Peyer's patch (tissue), 4 donors: ENCODE measurements at regions not wholly inside any gene's neighbourhood (a gene's known extent, or its start where the extent isn't known, plus 50 kb on each side); places are given as distances from the start of the nearest gene placed in this dataset.

Source experiments
- DNase-seq, 3 donors: peaks; one replicate each; pipeline ENCODE4 v3.0.0-alpha.2; 2017 to 2019
- H3K27ac ChIP-seq, 4 donors: fragments of 200-600 bp; sonication (generic); one replicate each; pipeline ENCODE4 v1.5.1; 2016 to 2019
- H3K27me3 ChIP-seq, 2 donors: fragments of 200-600 bp; sonication (generic); one replicate each; pipeline ENCODE4 v1.5.1; 2019
- H3K36me3 ChIP-seq, 3 donors: fragments of 200-600 bp; sonication (generic); one replicate each; pipeline ENCODE4 v1.5.1; 2016 to 2019
- H3K4me1 ChIP-seq, 4 donors: fragments of 200-600 bp; sonication (generic); one replicate each; pipeline ENCODE4 v1.5.1; 2016 to 2019
- H3K4me3 ChIP-seq, 4 donors: fragments of 200-600 bp; sonication (generic); 1 replicate in 3 of 4; 2 replicates in 1 of 4; pipeline ENCODE4 v1.5.1; 2016 to 2019; ENCODE audit warnings: mild to moderate bottlenecking in 1 of 4
- H3K9me3 ChIP-seq, 4 donors: fragments of 200-600 bp; sonication (generic); one replicate each; pipeline ENCODE4 v1.5.1; 2016 to 2019; ENCODE audit warnings: mild to moderate bottlenecking in 1 of 4
- POLR2A ChIP-seq, 2 donors: fragments of 450-650 bp; IDR thresholded peaks; one replicate each; pipeline ENCODE4 v1.5.1; 2017; ENCODE audit warnings: antibody characterized with exemption in 2 of 2, mild to moderate bottlenecking in 2 of 2, moderate library complexity in 2 of 2
- TF ChIP-seq, protein P1 (sequence below), 6 experiments: fragments of 450-650 bp in 4 of 6; fragments of 200-600 bp in 2 of 6; sonication (generic) in 1 of 6; IDR thresholded peaks; one replicate each; pipeline ENCODE4 v1.5.1; 2017 to 2019; ENCODE audit warnings: antibody characterized with exemption in 6 of 6, mild to moderate bottlenecking in 3 of 6, moderate library complexity in 1 of 6

DNA sequence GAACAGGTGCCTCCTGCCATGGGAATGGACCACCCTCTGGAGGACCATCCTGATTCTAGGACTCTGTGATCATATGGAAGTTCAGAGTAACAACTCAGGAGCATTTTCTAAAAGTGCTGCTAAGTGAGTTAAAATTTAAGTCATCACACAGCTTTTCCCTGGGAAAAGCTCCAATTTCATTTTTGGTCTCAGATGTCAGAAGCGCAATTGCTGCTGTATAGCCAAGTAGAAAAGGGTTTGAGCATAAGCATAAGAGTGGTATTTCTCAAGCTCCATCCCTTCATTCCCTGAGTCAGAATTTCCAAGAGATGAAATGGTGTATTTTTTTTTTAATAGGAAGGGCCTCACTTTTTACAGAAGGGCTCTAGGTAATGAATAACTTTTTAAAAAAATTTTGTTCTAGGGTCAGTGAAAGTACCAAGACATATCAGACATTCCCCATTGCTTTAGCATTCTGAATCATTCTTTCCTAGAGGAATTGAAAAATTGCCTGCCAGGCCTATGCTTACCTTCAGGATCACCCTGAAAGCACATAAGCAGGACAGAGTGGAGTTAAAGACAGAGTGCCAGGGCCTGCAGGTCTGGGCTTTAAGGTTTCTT, 564.5 kb upstream of the ISX start:
- Histone ChIP-seq H3K9me3 (no peaks in the 10 kb centered on the region), H3K4me3 (no peak overlapping the region), H3K27me3 (no peaks in the 10 kb centered on the region), H3K27ac (no peak overlapping the region), H3K36me3 (no peaks in the 10 kb centered on the region), H3K4me1 (no peaks in the 10 kb centered on the region)
- no peak for DNase-seq
- TF ChIP-seq, protein P1, sequence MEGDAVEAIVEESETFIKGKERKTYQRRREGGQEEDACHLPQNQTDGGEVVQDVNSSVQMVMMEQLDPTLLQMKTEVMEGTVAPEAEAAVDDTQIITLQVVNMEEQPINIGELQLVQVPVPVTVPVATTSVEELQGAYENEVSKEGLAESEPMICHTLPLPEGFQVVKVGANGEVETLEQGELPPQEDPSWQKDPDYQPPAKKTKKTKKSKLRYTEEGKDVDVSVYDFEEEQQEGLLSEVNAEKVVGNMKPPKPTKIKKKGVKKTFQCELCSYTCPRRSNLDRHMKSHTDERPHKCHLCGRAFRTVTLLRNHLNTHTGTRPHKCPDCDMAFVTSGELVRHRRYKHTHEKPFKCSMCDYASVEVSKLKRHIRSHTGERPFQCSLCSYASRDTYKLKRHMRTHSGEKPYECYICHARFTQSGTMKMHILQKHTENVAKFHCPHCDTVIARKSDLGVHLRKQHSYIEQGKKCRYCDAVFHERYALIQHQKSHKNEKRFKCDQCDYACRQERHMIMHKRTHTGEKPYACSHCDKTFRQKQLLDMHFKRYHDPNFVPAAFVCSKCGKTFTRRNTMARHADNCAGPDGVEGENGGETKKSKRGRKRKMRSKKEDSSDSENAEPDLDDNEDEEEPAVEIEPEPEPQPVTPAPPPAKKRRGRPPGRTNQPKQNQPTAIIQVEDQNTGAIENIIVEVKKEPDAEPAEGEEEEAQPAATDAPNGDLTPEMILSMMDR (IDR thresholded peaks at IDR 0.05), result no peak
- TF ChIP-seq POLR2A (IDR thresholded peaks at IDR 0.05), result no peak

DNA sequence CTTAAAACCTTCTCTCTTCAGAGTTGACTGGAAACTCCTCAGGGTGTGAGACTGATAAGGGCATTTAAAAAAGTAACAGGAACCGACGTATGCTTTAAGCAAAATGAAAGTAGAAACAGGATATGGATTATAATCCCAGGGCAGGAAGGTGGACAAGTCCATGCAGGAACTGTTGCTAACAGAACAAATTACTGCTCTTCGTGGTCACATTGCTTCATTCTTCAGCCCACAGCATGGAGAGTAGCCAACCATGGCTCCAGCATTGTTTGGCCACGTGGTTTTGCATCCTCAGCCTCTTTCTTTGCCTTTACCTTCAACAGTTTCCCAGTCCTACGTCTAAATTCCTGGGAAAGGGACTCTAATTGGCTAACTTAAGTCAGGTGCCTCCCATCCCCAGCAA, 563.1 kb upstream of the ISX start:
- Histone ChIP-seq H3K27ac (no peak overlapping the region), H3K36me3 (no peaks in the 10 kb centered on the region), H3K4me1 (no peaks in the 10 kb centered on the region), H3K27me3 (no peaks in the 10 kb centered on the region), H3K4me3 (no peak overlapping the region), H3K9me3 (no peaks in the 10 kb centered on the region)
- TF ChIP-seq POLR2A (IDR thresholded peaks at IDR 0.05), result no peak
- TF ChIP-seq, protein P1 (IDR thresholded peaks at IDR 0.05), result no peak
- DNase-seq, result no peak

DNA sequence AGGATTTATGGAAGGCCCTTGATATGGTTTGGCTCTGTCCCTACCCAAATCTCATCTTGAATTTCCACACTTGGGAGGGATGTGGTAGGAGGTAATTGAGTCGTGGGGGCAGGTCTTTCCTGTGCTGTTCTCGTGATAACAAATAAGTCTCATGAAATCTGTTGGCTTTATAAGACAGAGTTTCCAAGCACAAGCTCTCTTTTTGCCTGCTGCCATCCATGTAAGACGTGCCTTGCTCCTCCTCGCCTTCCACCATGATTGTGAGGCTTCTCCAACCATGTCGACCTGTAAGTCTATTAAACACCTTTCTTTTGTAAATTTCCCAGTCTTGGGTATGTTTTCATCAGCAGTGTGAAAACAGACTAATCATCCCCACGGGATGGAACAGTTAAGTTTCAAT, 557.2 kb upstream of the ISX start:
- Histone ChIP-seq H3K4me3 (no peak overlapping the region), H3K27ac (no peak overlapping the region), H3K36me3 (no peaks in the 10 kb centered on the region), H3K27me3 (no peaks in the 10 kb centered on the region), H3K4me1 (no peaks in the 10 kb centered on the region), H3K9me3 (no peaks in the 10 kb centered on the region)
- DNase-seq, result no peak
- TF ChIP-seq, protein P1 (IDR thresholded peaks at IDR 0.05), result no peak
- no peak for TF ChIP-seq POLR2A (IDR thresholded peaks at IDR 0.05)

DNA sequence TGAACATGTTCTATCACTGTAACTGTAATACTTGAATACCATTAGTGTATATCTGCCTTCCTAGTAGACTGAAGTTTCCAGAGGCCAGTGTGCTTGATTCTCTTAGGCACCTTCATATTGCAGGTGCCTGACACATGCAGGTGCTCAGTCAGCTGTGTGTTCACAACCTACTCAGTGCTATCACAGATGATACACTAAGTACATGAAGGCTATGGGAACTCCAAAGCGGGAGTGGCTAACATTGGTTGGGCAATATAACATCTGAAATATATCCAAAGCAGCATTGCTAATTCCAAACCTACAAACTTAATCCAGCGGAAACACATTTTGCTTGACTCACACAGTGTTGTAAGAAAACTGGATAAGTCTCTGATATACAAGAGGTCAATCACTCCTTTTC, 539.3 kb upstream of the ISX start:
- TF ChIP-seq, protein P1 (IDR thresholded peaks at IDR 0.05), result no peak
- TF ChIP-seq POLR2A (IDR thresholded peaks at IDR 0.05), result no peak
- no peak overlapping the region for H3K27ac ChIP-seq
- H3K9me3 ChIP-seq, result no peaks in the 10 kb centered on the region
- H3K36me3 ChIP-seq, result no peaks in the 10 kb centered on the region
- H3K27me3 ChIP-seq, result no peaks in the 10 kb centered on the region
- H3K4me3 ChIP-seq, result no peak overlapping the region
- H3K4me1 ChIP-seq, result no peaks in the 10 kb centered on the region
- no peak for DNase-seq

DNA sequence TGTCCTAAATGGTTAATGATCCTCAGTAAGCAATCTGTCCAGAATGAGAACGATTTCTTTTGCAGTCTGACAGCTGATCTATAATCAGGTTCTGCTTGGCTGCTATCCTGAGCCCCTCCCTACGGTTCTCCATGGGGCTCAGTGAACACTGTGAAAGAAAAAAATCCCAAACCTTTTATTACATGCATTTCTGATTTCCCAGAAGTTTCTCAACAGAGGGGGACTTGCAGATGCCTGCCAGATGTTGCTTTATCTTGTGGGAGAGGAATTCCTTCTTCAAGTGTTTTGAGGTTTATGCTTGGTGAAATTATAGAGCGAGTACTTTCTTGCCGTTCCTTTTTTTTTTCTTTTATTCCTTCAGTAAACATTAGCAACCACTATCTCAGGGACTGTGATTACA, 531.9 kb upstream of the ISX start:
- Histone ChIP-seq H3K27me3 (no peaks in the 10 kb centered on the region), H3K4me1 (no peaks in the 10 kb centered on the region), H3K36me3 (no peaks in the 10 kb centered on the region), H3K9me3 (no peaks in the 10 kb centered on the region), H3K4me3 (no peak overlapping the region), H3K27ac (no peak overlapping the region)
- TF ChIP-seq POLR2A (IDR thresholded peaks at IDR 0.05), result no peak
- TF ChIP-seq, protein P1 (IDR thresholded peaks at IDR 0.05), result no peak
- DNase-seq, result no peak

DNA sequence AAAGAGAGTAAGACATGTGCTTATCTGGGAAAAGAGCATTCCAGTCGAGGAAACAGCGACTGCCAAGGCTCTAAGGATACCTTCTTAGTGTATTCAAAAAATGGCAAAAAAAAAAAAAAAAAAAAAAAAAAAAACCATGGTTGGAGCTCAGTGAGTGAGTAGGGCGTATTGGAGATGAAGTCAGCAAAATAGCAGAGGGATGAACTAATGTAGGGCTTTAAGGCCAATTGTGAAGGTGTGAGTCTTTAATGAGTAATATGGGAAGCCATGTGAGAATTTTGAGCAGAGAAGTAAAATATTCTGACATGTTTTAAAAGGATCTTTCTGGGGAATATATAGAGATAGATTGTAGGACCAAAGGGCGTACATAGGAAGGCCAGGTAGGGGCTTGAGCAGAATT, 498.6 kb upstream of the ISX start:
- no peak for DNase-seq
- no peak overlapping the region for H3K27ac ChIP-seq

More for the DNA sequence above, 498.6 kb upstream of the ISX start:
- Histone ChIP-seq H3K4me1 (no peaks in the 10 kb centered on the region), H3K36me3 (no peaks in the 10 kb centered on the region), H3K4me3 (no peak overlapping the region), H3K9me3 (no peaks in the 10 kb centered on the region), H3K27me3 (no peaks in the 10 kb centered on the region)
- no peak for TF ChIP-seq POLR2A (IDR thresholded peaks at IDR 0.05)
- TF ChIP-seq, protein P1 (IDR thresholded peaks at IDR 0.05), result no peak
